GM12891 (cell line): ENCODE measurements at regions not wholly inside any gene's neighbourhood (a gene's known extent, or its start where the extent isn't known, plus 50 kb on each side); places are given as distances from the start of the nearest gene placed in this dataset.
"Not testable (repeated sequence)": the region's sequence is repeated elsewhere in the genome, so short reads cannot be mapped to it uniquely, and the experiment has no call there.

ENCODE experiments used
- DNase-seq: peaks from one replicate; pipeline ENCODE4 v3.0.0; 2011; ENCODE audit warnings: low spot score; ENCODE audit not compliant: insufficient read length
- FAIRE-seq: peaks from 2 replicates; lab custom pipeline; 2011; peaks lifted over from hg19 to GRCh38; lab: Jason Lieb, UNC
- PAX5 ChIP-seq: IDR thresholded peaks from 2 replicates; pipeline ENCODE4 v1.6.1; 2011; ENCODE audit warnings: low read length, moderate library complexity, mild to moderate bottlenecking; ENCODE audit not compliant: insufficient read depth, severe bottlenecking
- POLR2A ChIP-seq: IDR thresholded peaks from 2 replicates; pipeline ENCODE4 v1.6.1; 2011; ENCODE audit warnings: low read depth, low read length, control low read depth
- POLR2AphosphoS5 ChIP-seq: IDR thresholded peaks from 2 replicates; pipeline ENCODE4 v1.6.1; 2011; ENCODE audit warnings: low read depth, low read length, control low read depth
- POU2F2 ChIP-seq: IDR thresholded peaks from 2 replicates; pipeline ENCODE4 v1.6.1; 2011; ENCODE audit warnings: low read depth, mild to moderate bottlenecking, control low read depth, low read length, moderate library complexity
- SPI1 ChIP-seq: IDR thresholded peaks from 2 replicates; pipeline ENCODE4 v1.6.1; 2011; ENCODE audit warnings: low read depth, low read length, control low read depth
- TAF1 ChIP-seq: IDR thresholded peaks from 2 replicates; pipeline ENCODE4 v1.6.1; 2011; ENCODE audit warnings: low read depth, low read length, control low read depth

DNA sequence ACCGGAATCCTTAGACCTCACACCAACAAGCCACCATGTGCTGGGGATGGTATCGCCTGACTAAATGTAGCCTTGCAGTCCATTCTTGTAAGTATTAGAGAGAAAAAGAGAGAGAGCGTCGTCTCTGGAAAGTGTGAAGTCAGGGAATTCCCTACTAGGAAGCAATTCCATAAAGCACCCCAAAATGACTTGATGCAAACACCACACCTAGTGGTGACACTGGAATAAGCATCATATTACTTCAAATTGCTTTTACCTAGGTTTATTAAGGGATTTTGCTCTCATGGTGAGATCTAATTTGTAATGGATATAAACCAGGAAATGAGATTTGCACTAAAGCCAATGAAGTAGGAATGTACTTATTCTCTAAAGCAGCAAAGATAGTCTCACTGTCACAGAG is 111.4 kb upstream of the METTL9 start:
- not testable (repeated sequence) for FAIRE-seq, DNase-seq

DNA sequence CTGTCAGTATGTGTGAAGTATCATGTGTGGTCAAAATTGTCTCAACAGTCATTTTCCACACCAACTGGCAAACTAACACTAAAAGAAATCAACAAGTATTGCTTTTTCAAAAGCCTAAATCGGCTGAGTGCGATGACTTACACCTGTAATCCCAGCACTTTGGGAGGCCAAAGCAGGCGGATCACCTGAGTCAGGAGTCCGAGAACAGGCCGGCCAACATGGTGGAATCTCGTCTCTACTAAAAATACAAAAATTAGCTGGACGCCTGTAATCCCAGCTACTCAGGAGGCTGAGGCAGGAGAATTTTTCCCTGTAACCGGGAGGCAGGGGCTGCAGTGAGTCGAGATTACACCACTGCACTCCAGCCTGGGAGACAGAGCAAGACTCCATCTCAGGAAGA is 100.3 kb upstream of the METTL9 start:
- FAIRE-seq, DNase-seq: not testable (repeated sequence)

DNA sequence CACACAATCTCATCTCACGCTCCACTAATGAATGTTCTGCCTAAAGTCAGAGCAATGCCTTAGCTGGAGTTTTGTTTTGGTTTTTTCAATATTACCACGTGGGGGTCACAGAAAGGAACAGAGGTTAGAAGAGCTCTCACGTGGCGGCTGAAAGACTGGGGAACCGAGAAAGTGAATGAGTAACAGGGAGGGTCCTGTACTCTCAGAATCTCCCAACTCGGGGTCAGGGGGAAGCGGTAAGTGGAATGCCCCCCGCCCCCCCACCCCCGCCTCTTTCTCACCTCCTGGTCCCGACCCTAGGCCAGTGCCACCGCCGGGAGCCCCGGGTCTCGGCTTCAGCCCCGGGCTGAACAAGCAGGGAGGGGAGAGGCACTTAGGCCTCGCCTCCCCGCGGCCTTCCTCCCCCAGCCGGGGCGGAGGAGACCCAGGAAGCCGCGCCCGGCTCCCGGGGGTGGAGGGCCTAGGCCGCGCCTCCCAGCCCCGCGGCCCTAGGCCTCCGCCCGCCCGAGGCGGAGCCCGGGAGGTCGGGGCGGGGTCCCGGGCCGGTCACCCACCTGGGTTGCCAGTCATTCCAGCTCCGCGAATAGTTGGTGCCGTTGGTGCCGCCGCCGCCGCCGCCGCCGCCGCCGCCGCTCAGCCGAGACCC is 98.0 kb upstream of the METTL9 start:
- 0 out of 2 replicates have a peak, but pooled peaks have one; percentile 17 for TF ChIP-seq SPI1
- not testable (repeated sequence) for DNase-seq, FAIRE-seq

DNA sequence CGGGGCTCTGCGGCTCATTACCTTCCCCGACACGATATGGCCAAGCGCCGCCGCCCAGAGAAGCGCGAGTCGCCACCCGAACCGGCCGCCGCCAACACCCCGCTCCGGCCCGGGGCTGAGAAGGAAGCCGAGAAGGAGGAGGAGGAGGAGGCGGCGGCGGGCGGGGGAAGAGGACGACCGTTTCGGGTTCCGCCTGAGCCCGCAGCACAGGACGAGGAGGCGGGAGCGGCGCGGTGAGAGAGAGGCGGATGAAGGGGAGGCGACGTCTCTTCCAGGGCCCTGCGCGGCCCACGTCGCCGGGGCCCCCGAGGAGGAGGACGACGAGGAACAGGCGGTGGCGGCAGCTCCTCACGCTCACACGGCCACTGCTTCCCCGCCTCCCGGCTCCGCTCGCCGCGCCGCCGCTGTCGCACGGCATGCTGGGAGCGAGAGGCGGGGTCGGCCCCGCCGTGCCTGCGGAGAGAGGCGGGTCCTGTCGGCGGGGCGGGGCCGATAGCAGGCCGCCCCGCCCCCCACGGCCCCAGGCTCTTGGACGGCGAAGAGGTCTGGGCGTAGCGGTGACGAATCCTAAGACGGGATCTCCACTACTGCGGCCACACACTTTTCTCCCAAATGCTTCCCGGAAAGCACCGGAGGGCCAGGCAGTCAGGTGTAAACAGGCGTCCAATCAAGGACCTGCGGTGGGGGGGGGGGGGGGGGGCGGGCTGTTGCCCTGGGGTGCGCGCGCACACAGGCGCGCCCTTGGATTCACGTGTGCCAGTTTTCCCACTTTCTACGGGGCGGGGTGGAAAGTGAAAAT is 97.3 kb upstream of the METTL9 start:
- FAIRE-seq (peak; percentile 86), DNase-seq (peak; percentile 78)
- TF ChIP-seq SPI1 (no peak), POU2F2 (no peak; the same call in 1 of the 2 replicates), TAF1 (0 out of 2 replicates have a peak, but pooled peaks have one; percentile 44), PAX5 (no peak), POLR2A (peak; percentile 83), POLR2AphosphoS5 (peak; percentile 85)

DNA sequence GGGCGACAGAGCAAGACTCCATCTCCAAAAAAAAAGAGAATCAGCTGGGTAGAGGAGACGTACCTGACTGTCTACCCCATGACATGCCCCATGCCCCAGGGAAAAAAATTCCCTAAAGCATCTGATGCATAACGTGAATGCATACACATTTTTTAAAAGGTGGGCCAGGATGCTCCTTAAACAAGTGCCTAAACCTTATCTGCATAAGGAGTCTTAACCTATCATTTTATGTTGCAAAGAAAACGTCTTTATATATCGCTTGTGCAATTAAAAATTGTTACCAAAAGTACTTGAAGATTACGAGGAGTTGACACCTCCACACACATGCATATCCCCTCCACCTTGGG is 95.8 kb upstream of the METTL9 start:
- not testable (repeated sequence) for DNase-seq, FAIRE-seq

DNA sequence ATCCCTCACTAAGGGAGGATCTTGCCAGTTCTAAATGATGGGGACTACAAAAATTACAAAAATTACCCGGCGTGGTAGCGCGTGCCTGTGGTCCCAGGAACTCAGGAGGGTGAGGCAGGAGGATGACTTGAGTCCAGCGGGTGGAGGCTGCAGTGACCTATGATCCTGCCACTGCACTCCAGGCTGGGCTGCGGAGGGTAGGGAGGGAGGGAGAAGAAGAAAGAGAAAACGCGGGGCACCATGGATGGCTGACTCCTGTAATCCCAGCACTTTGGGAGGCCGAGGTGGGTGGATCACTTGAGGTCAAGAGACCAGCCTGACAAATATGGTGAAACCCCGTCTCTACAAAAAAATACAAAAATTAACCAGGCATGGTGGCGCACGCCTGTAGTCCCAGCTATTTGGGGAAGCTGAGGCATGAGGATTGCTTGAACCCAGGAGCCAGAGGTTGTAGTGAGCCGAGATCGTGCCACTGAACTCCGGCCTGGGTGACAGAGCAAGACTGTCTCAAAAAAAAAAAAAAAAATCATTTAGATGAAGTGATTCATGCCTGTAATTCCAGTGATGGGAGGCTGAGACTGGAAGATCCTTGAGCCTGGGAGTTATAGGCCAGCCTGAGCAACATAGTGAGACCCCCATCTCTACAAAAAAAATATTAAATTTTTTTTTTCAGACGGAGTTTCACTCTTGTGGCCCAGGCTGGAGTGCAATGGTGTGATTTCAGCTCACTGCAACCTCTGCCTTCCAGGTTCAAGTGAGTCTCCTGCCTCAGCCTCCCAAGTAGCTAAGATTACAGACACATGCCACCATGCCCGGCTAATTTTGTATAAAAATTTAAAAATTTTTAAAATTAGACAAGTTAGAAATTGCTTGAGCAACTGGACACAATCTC is 95.2 kb upstream of the METTL9 start:
- not testable (repeated sequence) for DNase-seq, FAIRE-seq

DNA sequence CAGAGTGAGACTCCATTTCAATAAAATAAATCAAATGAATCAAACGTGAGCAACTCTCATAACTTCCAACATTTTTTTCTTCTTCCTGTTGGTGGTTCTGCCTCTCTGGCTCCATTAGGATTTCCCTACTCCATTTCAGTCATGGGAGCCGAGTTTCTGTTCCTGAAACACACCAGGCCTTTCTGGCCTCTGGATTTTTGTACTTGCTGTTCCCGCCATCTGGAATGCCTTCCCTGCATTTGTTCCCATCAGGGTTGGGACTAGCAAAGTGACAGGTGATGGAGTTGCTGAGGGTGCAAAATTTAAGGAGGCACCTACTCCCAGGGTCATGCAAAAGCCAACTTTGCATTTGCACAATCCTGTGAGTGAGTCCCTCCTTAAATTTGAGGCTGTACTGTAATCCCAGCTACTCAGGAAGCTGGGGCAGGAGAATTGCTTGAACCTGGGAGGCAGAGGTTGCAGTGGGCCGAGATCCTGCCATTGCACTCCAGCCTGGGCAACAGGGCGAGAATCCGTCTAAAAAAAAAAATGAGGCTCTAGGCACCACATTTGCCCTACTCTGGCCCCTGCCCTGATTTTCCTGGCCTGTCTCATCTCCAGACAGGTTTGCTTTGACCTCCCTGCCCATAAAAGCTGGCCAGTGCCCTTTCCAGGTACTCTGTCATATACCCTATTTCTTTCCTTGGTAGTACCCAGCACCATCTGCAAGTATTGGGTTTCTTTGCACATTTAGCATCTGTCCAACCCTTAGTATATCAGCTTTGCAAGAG is 93.4 kb upstream of the METTL9 start:
- not testable (repeated sequence) for FAIRE-seq, DNase-seq

DNA sequence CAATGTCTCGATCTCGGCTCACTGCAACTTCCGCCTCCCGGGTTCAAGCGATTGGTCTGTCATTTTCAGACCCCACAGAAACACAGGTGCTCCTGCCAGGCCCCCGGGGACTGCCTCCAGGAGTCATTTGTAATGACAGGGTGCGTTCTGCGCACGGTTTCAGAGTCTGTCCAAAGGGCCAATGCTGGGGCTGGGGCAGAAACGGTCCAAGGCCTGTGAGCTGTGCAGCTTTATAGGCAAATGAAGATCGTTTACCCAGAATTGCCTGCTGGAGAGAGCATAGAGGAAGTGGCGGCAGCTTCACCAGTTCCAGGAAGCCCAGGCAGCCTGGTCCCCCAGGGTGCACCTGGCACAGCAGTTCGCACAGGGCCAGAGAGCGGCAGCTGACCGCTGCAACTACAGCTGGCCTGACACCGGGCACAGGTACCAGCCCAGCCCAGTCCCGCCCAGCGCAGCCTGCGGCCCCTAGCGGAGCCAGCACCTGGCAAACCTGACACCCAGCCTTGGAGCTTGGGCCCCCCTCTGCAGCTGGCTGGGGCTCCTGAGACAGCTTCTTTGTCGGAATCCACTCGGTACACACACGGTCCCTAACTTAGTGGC is 92.4 kb upstream of the METTL9 start:
- DNase-seq (peak; percentile 50), FAIRE-seq (peak; percentile 90)

DNA sequence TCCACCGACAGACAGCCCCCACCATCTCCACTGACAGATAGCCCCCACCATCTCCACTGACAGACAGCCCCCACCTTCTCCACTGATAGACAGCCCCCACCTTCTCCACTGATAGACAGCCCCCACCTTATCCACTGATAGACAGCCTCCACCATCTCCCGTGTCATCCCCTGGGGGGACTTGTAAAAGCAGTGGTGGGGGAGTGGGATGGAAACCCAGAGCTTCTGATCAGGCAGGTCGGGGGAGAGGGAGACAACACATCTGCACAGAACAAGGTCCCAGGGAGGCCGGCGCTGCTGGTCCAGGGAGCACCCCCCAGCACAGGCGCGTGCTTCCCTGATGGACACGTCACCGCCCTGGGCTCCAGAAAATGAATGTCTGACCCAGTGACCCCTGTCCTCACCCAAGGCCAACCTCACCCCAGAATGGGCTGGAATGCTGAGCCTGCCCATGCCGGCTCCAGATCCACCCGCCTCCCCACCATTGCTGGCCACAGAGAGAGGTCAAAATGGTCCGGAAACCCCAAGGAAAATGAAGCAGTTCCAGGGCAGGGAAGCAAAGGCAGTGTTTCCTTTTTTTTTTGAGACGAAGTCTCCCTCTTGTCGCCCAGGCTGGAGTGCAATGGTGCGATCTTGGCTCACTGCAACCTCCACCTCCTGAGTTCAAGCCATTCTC is 91.6 kb upstream of the METTL9 start:
- not testable (repeated sequence) for FAIRE-seq, DNase-seq

More for the DNA sequence above, 92.4 kb upstream of the METTL9 start:
- TF ChIP-seq POU2F2: peak; percentile 64; the same call in 1 of the 2 replicates
- peak; percentile 81 for TF ChIP-seq SPI1

DNA sequence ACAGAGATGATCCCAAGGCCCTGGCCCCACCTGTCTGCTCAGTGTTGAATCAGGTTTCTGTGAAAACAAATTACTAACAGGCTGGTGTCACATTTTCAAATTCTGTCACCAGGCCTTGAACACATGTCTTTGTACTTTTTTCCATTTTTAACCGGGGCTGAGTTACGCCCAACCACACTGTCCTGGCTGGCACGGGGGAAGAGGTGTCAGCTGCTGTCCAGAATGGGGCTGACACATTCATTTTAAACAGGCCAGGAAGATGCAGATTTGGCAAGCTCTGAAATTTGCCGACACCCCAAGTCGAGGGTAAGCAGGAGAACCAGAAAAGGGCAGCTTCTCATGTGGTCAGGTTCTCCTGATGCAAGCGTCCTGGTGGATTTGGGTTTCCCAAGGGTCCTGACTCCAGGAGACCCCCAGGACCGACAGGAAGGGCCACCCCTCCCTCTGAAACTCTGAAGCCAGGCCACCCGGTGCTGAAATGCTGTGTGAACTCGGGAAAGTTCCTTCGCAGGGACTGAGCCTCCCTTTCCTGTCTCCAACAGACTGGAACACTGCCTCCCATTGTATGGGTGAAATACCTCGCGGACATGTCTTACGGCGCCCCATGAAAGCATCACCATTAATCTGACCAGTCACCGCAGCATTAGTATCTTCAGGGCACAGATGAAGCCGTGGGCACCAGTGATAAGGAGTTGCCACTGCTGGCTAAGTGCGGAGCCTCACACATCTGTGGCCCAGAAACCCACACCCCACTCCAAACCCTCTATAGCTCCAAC is 90.5 kb upstream of the METTL9 start:
- FAIRE-seq: not testable (repeated sequence)

DNA sequence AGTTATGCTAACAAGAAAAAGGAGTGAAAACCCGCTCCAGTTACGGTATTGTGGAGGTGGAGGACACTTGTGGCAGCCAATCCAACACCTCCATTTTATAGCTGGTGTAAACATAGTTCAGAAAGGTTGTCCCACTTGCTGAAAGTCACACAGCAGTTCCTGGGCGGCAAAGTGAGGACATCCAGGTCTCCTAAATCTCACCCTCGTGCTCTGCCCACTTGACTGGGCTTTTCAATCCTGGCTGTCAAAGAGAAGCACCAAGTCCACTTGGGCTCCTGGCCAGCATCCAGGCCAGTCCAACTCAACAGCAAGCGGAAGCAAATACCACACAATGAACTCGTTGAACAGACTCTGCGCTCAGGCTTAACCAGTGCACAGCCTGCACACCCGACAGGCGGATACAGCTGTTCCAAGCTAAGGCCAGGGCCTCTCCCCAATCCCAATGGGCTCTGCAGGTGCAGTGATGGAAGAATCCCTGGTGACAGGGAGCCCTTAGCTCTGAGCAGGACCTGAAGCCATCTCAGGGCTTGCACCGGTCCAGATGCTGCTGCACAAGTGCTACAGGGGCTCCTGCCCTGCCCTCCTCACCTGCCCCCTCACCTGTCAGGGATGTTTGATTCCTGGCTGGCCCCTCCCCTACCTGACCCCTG is 89.8 kb upstream of the METTL9 start:
- DNase-seq, FAIRE-seq: not testable (repeated sequence)

More for the DNA sequence above, 90.5 kb upstream of the METTL9 start:
- DNase-seq: not testable (repeated sequence)

DNA sequence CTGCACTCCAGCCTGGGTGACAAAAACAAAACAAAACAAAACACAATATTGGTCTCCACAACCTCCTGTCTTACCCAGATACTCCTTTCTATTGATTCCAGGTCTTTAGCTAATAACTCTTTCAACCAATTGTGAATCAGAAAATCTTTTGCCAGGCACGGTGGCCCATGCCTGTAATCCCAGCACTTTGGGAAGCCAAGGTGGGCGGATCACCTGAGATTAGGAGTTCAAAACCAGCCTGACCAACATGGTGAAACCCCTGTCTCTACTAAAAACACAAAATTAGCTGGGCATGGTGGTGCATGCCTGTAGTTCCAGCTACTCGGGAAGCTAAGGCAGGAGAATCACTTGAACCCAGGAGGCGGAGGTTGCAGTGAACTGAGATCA is 88.5 kb upstream of the METTL9 start:
- not testable (repeated sequence) for DNase-seq, FAIRE-seq

DNA sequence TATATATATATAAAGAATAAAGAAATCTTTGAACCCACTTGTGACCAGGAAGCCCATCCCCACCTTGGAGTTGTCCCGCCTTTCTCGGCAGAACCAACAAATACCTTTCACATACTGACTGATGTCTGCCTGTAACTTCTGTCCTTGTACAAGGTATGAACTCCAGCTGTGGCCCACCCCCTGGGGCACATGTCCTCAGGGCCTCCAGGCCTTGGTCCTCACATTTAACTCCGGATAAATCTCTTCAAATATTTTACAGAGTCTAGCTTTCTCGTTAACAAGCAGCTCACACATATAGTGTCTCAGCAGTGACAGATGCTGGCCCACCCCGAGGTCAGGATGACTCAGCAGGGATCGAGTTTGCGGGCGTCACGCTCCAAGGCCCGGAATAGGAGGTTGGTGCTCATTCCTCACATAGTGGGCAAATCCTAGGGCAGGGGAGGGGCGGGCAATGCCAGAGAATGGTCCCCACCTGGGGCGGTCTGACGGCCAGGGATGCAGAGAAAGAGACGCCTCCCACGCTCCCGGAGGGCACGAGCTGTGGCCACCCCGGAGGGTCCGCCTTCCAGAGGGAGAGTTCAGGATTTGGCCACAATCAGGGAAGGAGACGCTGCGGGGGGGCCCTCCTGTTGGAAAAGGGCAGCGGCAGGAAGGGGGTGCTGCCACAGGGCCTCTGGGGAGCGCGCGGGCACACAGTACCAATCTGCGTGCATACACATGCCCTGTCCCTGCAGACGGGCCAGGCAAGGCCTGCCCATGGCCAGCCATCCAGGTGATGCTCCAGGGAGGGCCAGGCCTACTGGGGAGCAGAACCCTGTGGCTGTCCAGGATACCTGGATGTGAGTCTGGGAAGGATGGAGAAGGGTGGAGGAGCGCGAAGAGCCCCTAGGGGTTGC is 87.8 kb upstream of the METTL9 start:
- not testable (repeated sequence) for DNase-seq, FAIRE-seq
